ENCODE measurements at regions not wholly inside any gene's neighbourhood (a gene's known extent, or its start where the extent isn't known, plus 50 kb on each side); places are given as distances from the start of the nearest gene placed in this dataset.

- no peak for TF ChIP-seq CTCF (IDR thresholded peaks at IDR 0.05; ENCODE audit: insufficient read depth, low read depth, low read length, missing control alignments)
- no peak overlapping the region for H3K4me3 ChIP-seq (ENCODE audit: low read length)
- no peak for DNase-seq (ENCODE audit: low read depth)
Measured at GRCh38 chr9:80646211-80646610, 1043.1 kb downstream of the TLE1 start.

- no peak for DNase-seq (ENCODE audit: low read depth)
- no peak for TF ChIP-seq CTCF (IDR thresholded peaks at IDR 0.05; ENCODE audit: insufficient read depth, low read depth, low read length, missing control alignments)
- H3K4me3 ChIP-seq (ENCODE audit: low read length), result no peak overlapping the region
Measured at GRCh38 chr9:80644044-80644443, 1045.3 kb downstream of the TLE1 start.

- no peak overlapping the region for H3K4me3 ChIP-seq (ENCODE audit: low read length)
- no peak for DNase-seq (ENCODE audit: low read depth)
- no peak for TF ChIP-seq CTCF (IDR thresholded peaks at IDR 0.05; ENCODE audit: insufficient read depth, low read depth, low read length, missing control alignments)
Measured at GRCh38 chr9:80635065-80635464, 1054.3 kb downstream of the TLE1 start.

GRCh38 chr9:80632041-80632440 lies 1057.3 kb downstream of the TLE1 start:
- no peak overlapping the region for H3K4me3 ChIP-seq (ENCODE audit: low read length)
- DNase-seq (ENCODE audit: low read depth), result no peak
- TF ChIP-seq CTCF (IDR thresholded peaks at IDR 0.05; ENCODE audit: insufficient read depth, low read depth, low read length, missing control alignments), result no peak

GRCh38 chr9:80622508-80622907 lies 1050.7 kb downstream of the TLE4 start:
- no peak for DNase-seq (ENCODE audit: low read depth)
- no peak for TF ChIP-seq CTCF (IDR thresholded peaks at IDR 0.05; ENCODE audit: insufficient read depth, low read depth, low read length, missing control alignments)
- H3K4me3 ChIP-seq (ENCODE audit: low read length), result no peak overlapping the region

GRCh38 chr9:80619356-80619755 lies 1047.6 kb downstream of the TLE4 start:
- no peak for TF ChIP-seq CTCF (IDR thresholded peaks at IDR 0.05; ENCODE audit: insufficient read depth, low read depth, low read length, missing control alignments)
- DNase-seq (ENCODE audit: low read depth), result no peak
- no peak overlapping the region for H3K4me3 ChIP-seq (ENCODE audit: low read length)

- DNase-seq (ENCODE audit: low read depth), result no peak
- TF ChIP-seq CTCF (IDR thresholded peaks at IDR 0.05; ENCODE audit: insufficient read depth, low read depth, low read length, missing control alignments), result no peak
- H3K4me3 ChIP-seq (ENCODE audit: low read length), result no peak overlapping the region
Measured at GRCh38 chr9:80615964-80616363, 1044.2 kb downstream of the TLE4 start.
